SK-N-MC (cell line): ENCODE measurements at regions not wholly inside any gene's neighbourhood (a gene's known extent, or its start where the extent isn't known, plus 50 kb on each side); places are given as distances from the start of the nearest gene placed in this dataset.
"Not testable (repeated sequence)": the region's sequence is repeated elsewhere in the genome, so short reads cannot be mapped to it uniquely, and the experiment has no call there.

Experiments used
- DNase-seq: peaks from one replicate; pipeline ENCODE4 v3.0.0-alpha.2; 2011; ENCODE audit warnings: low read depth, low spot score
- H3K27ac ChIP-seq: fragments of 200-600 bp; sonication (generic); 2 replicates; pipeline ENCODE4 v1.5.1; 2016; ENCODE audit warnings: mixed run types
- H3K36me3 ChIP-seq: fragments of 200-600 bp; sonication (generic); 2 replicates; pipeline ENCODE4 v1.6.1; 2017; ENCODE audit warnings: antibody characterized with exemption, low read length, mixed read lengths; ENCODE audit not compliant: insufficient read depth
- H3K4me3 ChIP-seq: fragments of 200-600 bp; sonication (generic); 2 replicates; pipeline ENCODE4 v1.5.1; 2016
- H3K9ac ChIP-seq: fragments of 200-600 bp; sonication (generic); 2 replicates; pipeline ENCODE4 v1.8.0; 2017; ENCODE audit warnings: mixed run types, mixed read lengths; ENCODE audit not compliant: insufficient read length
- H3K9me3 ChIP-seq: fragments of 200-600 bp; sonication (generic); 2 replicates; pipeline ENCODE4 v1.6.1; 2017; ENCODE audit warnings: low read depth, mild to moderate bottlenecking, antibody characterized with exemption, low read length, moderate library complexity, mixed read lengths
- EZH2 ChIP-seq: fragments of 200-600 bp; sonication (generic); IDR thresholded peaks from one replicate; pipeline ENCODE4 v1.6.1; 2017; ENCODE audit warnings: antibody characterized with exemption
- FOXP2 ChIP-seq: optimal IDR thresholded peaks from 2 replicates; pipeline ENCODE3; 2011; ENCODE audit warnings: mild to moderate bottlenecking, moderate library complexity; ENCODE audit not compliant: insufficient read depth; ENCODE audit errors: extremely low read length, control extremely low read depth
- POLR2AphosphoS5 ChIP-seq: IDR thresholded peaks from 2 replicates; pipeline ENCODE4 v1.6.1; 2012; ENCODE audit warnings: mild to moderate bottlenecking, low read depth, low read length, borderline replicate concordance

DNA sequence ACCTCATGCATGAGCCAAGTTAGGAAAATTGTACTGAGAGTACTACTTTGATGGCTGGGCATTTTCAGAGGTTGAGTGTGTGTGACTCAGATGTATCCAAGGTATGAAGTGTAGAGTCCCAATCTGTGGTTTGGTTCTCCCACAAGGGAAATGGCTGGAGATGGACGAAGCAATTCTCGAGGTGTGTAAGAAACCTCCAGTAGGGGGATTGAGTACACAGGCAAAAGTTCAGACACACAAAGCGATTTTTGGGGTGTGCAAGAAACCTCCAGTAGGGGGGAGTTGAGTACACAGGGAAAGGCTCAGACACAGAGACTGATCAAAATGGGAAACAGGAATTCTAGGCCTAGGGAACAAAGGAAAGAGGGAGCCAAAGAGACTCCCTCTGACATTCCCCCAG lies 1536.3 kb downstream of the FAM181B start:
- no peaks in the 10 kb centered on the region for H3K9me3 ChIP-seq

DNA sequence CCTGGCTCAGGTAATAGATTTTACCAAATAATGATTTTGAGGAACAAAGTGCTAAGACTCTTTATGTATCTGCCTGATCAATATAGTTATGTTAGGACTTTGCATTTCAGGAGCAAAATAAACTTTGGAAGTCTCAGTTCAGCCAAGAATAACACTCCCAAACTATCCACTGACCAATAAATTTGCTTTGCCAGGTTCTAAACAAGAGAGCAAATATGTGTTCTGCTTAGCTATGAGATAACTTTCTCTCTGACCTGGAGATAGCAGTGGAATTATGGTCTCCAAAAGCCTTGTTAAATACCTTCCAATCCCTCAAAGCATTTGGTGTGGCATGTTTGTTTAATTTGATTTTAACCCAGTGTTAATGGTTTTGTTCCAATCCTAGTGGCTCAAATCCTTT lies 1541.1 kb downstream of the FAM181B start:
- Histone ChIP-seq H3K27ac (no peak overlapping the region), H3K4me3 (no peak overlapping the region), H3K36me3 (no peaks in the 10 kb centered on the region), H3K9me3 (no peaks in the 10 kb centered on the region), H3K9ac (no peak overlapping the region)
- no peak for TF ChIP-seq FOXP2
- TF ChIP-seq POLR2AphosphoS5 = no peak
- no peak for TF ChIP-seq EZH2
- DNase-seq = no peak

More for the DNA sequence above, 1536.3 kb downstream of the FAM181B start:
- no peak overlapping the region for H3K9ac ChIP-seq
- H3K36me3 ChIP-seq = no peaks in the 10 kb centered on the region
- DNase-seq = no peak
- H3K27ac ChIP-seq = no peak overlapping the region
- TF ChIP-seq FOXP2 (no peak), EZH2 (no peak), POLR2AphosphoS5 (no peak)
- H3K4me3 ChIP-seq = no peak overlapping the region

- H3K4me3 ChIP-seq = no peak overlapping the region
Measured at GRCh38 chr11:81190546-81190945, 1543.1 kb downstream of the FAM181B start.

DNA sequence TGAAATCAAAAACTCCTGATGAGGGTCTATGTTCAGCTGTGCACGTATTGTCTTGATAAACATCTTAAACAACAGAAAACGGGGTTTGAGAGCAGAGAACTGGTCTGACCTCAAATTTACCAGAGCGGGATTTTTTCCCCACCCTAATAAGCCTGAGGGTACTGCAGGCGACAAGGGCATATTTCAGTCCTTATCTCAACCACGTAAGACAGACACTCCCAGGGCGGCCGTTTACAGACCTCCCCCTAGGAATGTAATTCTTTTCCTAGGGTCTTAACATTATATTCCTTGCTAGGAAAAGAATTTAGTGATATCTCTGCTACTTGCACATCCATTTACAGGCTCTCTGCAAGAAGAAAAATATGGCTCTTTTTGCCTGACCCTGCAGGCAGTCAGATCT lies 1546.6 kb downstream of the FAM181B start:
- H3K27ac ChIP-seq, H3K9ac ChIP-seq, DNase-seq, H3K36me3 ChIP-seq, H3K9me3 ChIP-seq, H3K4me3 ChIP-seq: not testable (repeated sequence)

More at GRCh38 chr11:81190546-81190945, 1543.1 kb downstream of the FAM181B start:
- H3K27ac ChIP-seq = no peak overlapping the region
- H3K9ac ChIP-seq = no peak overlapping the region
- TF ChIP-seq FOXP2 = no peak
- no peak for TF ChIP-seq POLR2AphosphoS5
- no peak for TF ChIP-seq EZH2
- no peaks in the 10 kb centered on the region for H3K9me3 ChIP-seq
- DNase-seq = no peak
- H3K36me3 ChIP-seq = no peaks in the 10 kb centered on the region

GRCh38 chr11:81174646-81175330 lies 1558.9 kb downstream of the FAM181B start:
- DNase-seq = no peak
- TF ChIP-seq FOXP2 (no peak), POLR2AphosphoS5 (no peak), EZH2 (no peak)

DNA sequence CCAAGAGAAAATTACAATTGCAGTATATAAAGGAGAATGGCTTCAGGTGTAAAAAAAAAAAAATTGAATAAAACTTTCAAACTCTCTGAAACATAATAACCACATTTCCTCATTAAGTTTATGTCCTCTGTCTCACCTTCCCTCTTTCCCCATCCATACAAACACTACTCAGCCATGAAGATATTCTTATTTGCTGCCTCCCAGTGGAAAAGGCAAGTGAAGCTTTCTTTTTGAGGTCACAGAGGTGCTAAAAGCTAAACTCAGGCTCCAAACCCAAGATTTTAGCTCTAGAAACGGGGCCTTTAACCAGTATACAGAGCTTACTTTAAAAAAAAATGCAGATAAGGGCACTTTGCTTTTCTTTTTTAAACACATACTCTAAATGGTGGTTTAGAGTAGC lies 1568.5 kb downstream of the FAM181B start:
- no peaks in the 10 kb centered on the region for H3K9me3 ChIP-seq
- H3K27ac ChIP-seq = no peak overlapping the region
- H3K36me3 ChIP-seq = no peaks in the 10 kb centered on the region
- H3K9ac ChIP-seq = no peak overlapping the region
- no peak for TF ChIP-seq POLR2AphosphoS5
- no peak for TF ChIP-seq EZH2
- DNase-seq = no peak
- H3K4me3 ChIP-seq = no peak overlapping the region

More at GRCh38 chr11:81174646-81175330, 1558.9 kb downstream of the FAM181B start:
- Histone ChIP-seq H3K36me3 (no peaks in the 10 kb centered on the region), H3K4me3 (no peak overlapping the region), H3K9ac (no peak overlapping the region), H3K9me3 (no peaks in the 10 kb centered on the region), H3K27ac (no peak overlapping the region)

DNA sequence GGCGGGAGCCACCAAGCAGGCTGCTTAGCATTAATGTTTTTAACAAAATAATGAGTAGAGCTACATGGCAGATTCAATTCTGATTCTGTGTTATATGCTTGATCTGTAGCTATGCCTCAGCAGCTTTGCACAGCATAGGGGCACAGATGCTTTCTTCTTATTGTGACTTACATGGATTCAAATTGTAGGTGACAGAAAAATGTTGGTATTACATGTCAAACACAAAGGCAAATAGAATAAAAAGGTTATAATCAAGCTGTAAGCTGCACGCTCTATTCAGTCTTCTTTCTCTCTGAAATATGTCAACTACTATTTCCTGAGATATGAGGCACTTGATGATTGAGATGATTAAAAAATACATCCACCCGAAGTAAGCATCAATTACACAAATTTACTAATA lies 1573.8 kb downstream of the FAM181B start:
- Histone ChIP-seq H3K9ac (no peak overlapping the region), H3K27ac (no peak overlapping the region), H3K4me3 (no peak overlapping the region), H3K36me3 (no peaks in the 10 kb centered on the region), H3K9me3 (no peaks in the 10 kb centered on the region)
- no peak for TF ChIP-seq EZH2
- no peak for TF ChIP-seq FOXP2
- no peak for TF ChIP-seq POLR2AphosphoS5
- DNase-seq = no peak

- Histone ChIP-seq H3K9me3 (no peaks in the 10 kb centered on the region), H3K27ac (no peak overlapping the region), H3K9ac (no peak overlapping the region), H3K36me3 (no peaks in the 10 kb centered on the region), H3K4me3 (no peak overlapping the region)
- no peak for TF ChIP-seq EZH2
- no peak for TF ChIP-seq FOXP2
- no peak for TF ChIP-seq POLR2AphosphoS5
- DNase-seq = no peak
Measured at GRCh38 chr11:81135570-81135969, 1598.1 kb downstream of the FAM181B start.

DNA sequence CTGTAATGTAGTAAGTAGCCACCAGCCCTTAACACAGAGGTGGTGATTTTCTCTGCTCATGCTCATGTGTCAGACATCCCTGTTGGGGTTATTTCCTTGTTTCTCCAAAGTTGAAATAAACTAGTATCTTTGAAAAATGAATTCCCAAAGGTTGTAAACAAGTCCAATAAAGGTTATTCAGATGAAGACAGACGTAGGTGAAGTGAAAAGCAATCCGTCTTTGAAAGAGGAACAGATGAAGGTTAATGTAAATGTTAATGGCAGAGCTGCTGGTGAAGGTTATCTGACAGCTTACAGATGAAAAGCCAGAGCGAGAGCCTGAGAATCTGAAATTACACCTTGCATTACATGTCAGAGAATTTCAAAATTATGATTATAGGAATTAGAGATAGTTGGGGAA lies 1604.0 kb downstream of the FAM181B start:
- no peak for TF ChIP-seq POLR2AphosphoS5
- no peak for TF ChIP-seq EZH2
- no peak for TF ChIP-seq FOXP2
- Histone ChIP-seq H3K4me3 (no peak overlapping the region), H3K27ac (no peak overlapping the region), H3K9me3 (no peaks in the 10 kb centered on the region), H3K36me3 (no peaks in the 10 kb centered on the region), H3K9ac (no peak overlapping the region)
- DNase-seq = no peak

GRCh38 chr11:81112718-81113117 lies 1620.9 kb downstream of the FAM181B start:
- H3K9me3 ChIP-seq = no peaks in the 10 kb centered on the region
- TF ChIP-seq EZH2 = no peak
- no peak for TF ChIP-seq POLR2AphosphoS5
- no peaks in the 10 kb centered on the region for H3K36me3 ChIP-seq
- no peak for DNase-seq
- no peak overlapping the region for H3K27ac ChIP-seq
- no peak overlapping the region for H3K4me3 ChIP-seq
- no peak overlapping the region for H3K9ac ChIP-seq
